H1 (cell line): ENCODE measurements at regions not wholly inside any gene's neighbourhood (a gene's known extent, or its start where the extent isn't known, plus 50 kb on each side); places are given as distances from the start of the nearest gene placed in this dataset.

Experiments used
- CTCF ChIA-PET: fragments of 300-600 bp; sonication (Branson Sonifier 250); formaldehyde crosslinking; loops from one replicate; lab custom pipeline; 2021; ENCODE audit not compliant: partially characterized antibody; lab: Charles Lee
- POLR2A ChIA-PET: fragments of 300-600 bp; sonication (Branson Sonifier 250); formaldehyde crosslinking; loops from one replicate; lab custom pipeline; 2021; ENCODE audit warnings: inconsistent platforms; ENCODE audit not compliant: partially characterized antibody; lab: Charles Lee
- DNase-seq, 2 experiments: peaks; one replicate each; pipeline versions ENCODE4 v3.0.0 to v3.0.0-alpha.2; 2010 to 2022; ENCODE audit warnings: low spot score in 2 of 2, low read depth in 1 of 2, mixed read lengths in 1 of 2
- FAIRE-seq: peaks from 2 replicates; lab custom pipeline; 2011; peaks lifted over from hg19 to GRCh38; lab: Jason Lieb, UNC
- H2AFZ ChIP-seq: 2 replicates; pipeline ENCODE4 v1.8.1; 2012; ENCODE audit warnings: low read length, inconsistent platforms
- H2AK5ac ChIP-seq: 2 replicates; pipeline ENCODE4 v1.6.1; 2013; ENCODE audit warnings: low read depth, low read length
- H2BK120ac ChIP-seq: replicated peaks from 2 replicates; pipeline ENCODE3; 2013; ENCODE audit warnings: low read depth, low read length, inconsistent platforms
- H2BK12ac ChIP-seq: 2 replicates; pipeline ENCODE4 v1.6.1; 2013; ENCODE audit warnings: low read depth, low read length
- H2BK15ac ChIP-seq: 2 replicates; pipeline ENCODE4 v1.6.1; 2013; ENCODE audit warnings: low read length
- H2BK20ac ChIP-seq: 2 replicates; pipeline ENCODE4 v1.6.1; 2013; ENCODE audit warnings: low read length
- H2BK5ac ChIP-seq: 2 replicates; pipeline ENCODE4 v1.6.1; 2013; ENCODE audit warnings: low read depth, low read length
- H3K14ac ChIP-seq: 2 replicates; pipeline ENCODE4 v1.6.1; 2013; ENCODE audit warnings: inconsistent platforms; ENCODE audit not compliant: insufficient read length
- H3K18ac ChIP-seq: 2 replicates; pipeline ENCODE4 v1.6.1; 2013; ENCODE audit warnings: low read length; ENCODE audit errors: extremely low read depth
- H3K23ac ChIP-seq: 2 replicates; pipeline ENCODE4 v1.6.1; 2013; ENCODE audit warnings: inconsistent platforms; ENCODE audit not compliant: insufficient read length
- H3K23me2 ChIP-seq: 2 replicates; pipeline ENCODE4 v1.6.1; 2013; ENCODE audit warnings: low read depth, low read length
- H3K27ac ChIP-seq: 2 replicates; pipeline ENCODE4 v1.6.1; 2011; ENCODE audit warnings: low read depth, low read length, inconsistent platforms
- H3K27me3 ChIP-seq, 4 experiments: replicated peaks in 1 of 4; 1 replicate in 1 of 4; 2 replicates in 3 of 4; pipeline versions ENCODE4 v1.6.1 to v1.8.1; 2011 to 2013; ENCODE audit warnings: low read length in 3 of 4, mild to moderate bottlenecking in 3 of 4, inconsistent platforms in 2 of 4, mixed read lengths in 2 of 4, moderate library complexity in 1 of 4; ENCODE audit not compliant: control insufficient read depth in 3 of 4, insufficient read depth in 3 of 4; ENCODE audit errors: extremely low read depth in 1 of 4
- H3K36me3 ChIP-seq, 4 experiments: 2 replicates each; pipeline versions ENCODE4 v1.6.1 to v1.8.1; 2011 to 2013; ENCODE audit warnings: mild to moderate bottlenecking in 4 of 4, low read length in 3 of 4, moderate library complexity in 2 of 4, control low read depth in 1 of 4, inconsistent platforms in 1 of 4; ENCODE audit not compliant: insufficient read depth in 4 of 4, control insufficient read depth in 2 of 4
- H3K4ac ChIP-seq: replicated peaks from 2 replicates; pipeline ENCODE3; 2013; ENCODE audit warnings: low read length, low read depth, mixed read lengths, inconsistent platforms; ENCODE audit not compliant: insufficient read length
- H3K4me1 ChIP-seq, 4 experiments: replicated peaks in 1 of 4; 1 replicate in 1 of 4; 2 replicates in 3 of 4; pipeline versions ENCODE4 v1.6.1 to v1.8.1; 2011 to 2013; ENCODE audit warnings: low read length in 3 of 4, inconsistent platforms in 2 of 4, mixed read lengths in 1 of 4; ENCODE audit not compliant: insufficient read depth in 4 of 4, control insufficient read depth in 3 of 4
- H3K4me2 ChIP-seq, 2 experiments: 2 replicates each; pipeline versions ENCODE4 v1.6.1 to v1.8.1; 2011 to 2013; ENCODE audit warnings: low read depth in 2 of 2, low read length in 2 of 2, control low read depth in 1 of 2, inconsistent platforms in 1 of 2, mild to moderate bottlenecking in 1 of 2; ENCODE audit not compliant: insufficient read depth in 1 of 2
- H3K4me3 ChIP-seq, 4 experiments: fragments of 200-600, 300-600 bp in 1 of 4; sonication (generic), shearing (Covaris generic), sonication (Bioruptor Twin) in 1 of 4; 2 replicates each; pipeline versions ENCODE4 v1.5.1 to v1.8.1; 2011 to 2016; ENCODE audit warnings: low read length in 4 of 4, low read depth in 3 of 4, control low read depth in 2 of 4, inconsistent platforms in 2 of 4, mild to moderate bottlenecking in 2 of 4, mixed read lengths in 1 of 4, moderate library complexity in 1 of 4; ENCODE audit not compliant: insufficient read depth in 2 of 4; ENCODE audit errors: extremely low read depth in 1 of 4
- H3K56ac ChIP-seq: replicated peaks from 2 replicates; pipeline ENCODE3; 2013; ENCODE audit warnings: low read depth, mild to moderate bottlenecking, mixed read lengths, low read length, inconsistent platforms; ENCODE audit not compliant: insufficient read length
- H3K79me1 ChIP-seq: 2 replicates; pipeline ENCODE4 v1.6.1; 2013; ENCODE audit warnings: low read depth, low read length, control low read depth
- H3K79me2 ChIP-seq, 2 experiments: 2 replicates each; pipeline versions ENCODE4 v1.6.1 to v1.8.1; 2012 to 2013; ENCODE audit warnings: low read length in 2 of 2, mild to moderate bottlenecking in 2 of 2, inconsistent platforms in 1 of 2; ENCODE audit not compliant: insufficient read depth in 2 of 2, control insufficient read depth in 1 of 2
- H3K9ac ChIP-seq, 4 experiments: replicated peaks in 1 of 4; 1 replicate in 1 of 4; 2 replicates in 3 of 4; pipeline versions ENCODE4 v1.6.1 to v1.8.1; 2011 to 2013; ENCODE audit warnings: low read depth in 3 of 4, low read length in 3 of 4, control low read depth in 2 of 4, mild to moderate bottlenecking in 2 of 4, moderate library complexity in 2 of 4, inconsistent platforms in 1 of 4; ENCODE audit errors: extremely low read depth in 1 of 4
- H3K9me3 ChIP-seq, 2 experiments: 2 replicates each; pipeline versions ENCODE4 v1.6.1 to v1.8.1; 2012 to 2013; ENCODE audit warnings: mild to moderate bottlenecking in 2 of 2, moderate library complexity in 2 of 2, control low read depth in 1 of 2, inconsistent platforms in 1 of 2, low read depth in 1 of 2, low read length in 1 of 2, mixed read lengths in 1 of 2; ENCODE audit not compliant: insufficient read depth in 2 of 2
- H4K20me1 ChIP-seq, 2 experiments: replicated peaks in 1 of 2; 2 replicates each; pipeline versions ENCODE3 to v1.8.1; 2011 to 2013; ENCODE audit warnings: inconsistent platforms in 2 of 2, low read length in 2 of 2, mild to moderate bottlenecking in 1 of 2; ENCODE audit not compliant: insufficient read depth in 2 of 2, control insufficient read depth in 1 of 2
- H4K5ac ChIP-seq: 2 replicates; pipeline ENCODE4 v1.6.1; 2013; ENCODE audit warnings: low read length, low read depth, mixed read lengths, inconsistent platforms; ENCODE audit not compliant: insufficient read length
- H4K8ac ChIP-seq: 2 replicates; pipeline ENCODE4 v1.8.0; 2013; ENCODE audit warnings: mild to moderate bottlenecking, moderate library complexity, low read length, inconsistent platforms; ENCODE audit not compliant: insufficient read depth; ENCODE audit errors: extremely low read depth
- H4K91ac ChIP-seq: replicated peaks from 2 replicates; pipeline ENCODE3; 2013; ENCODE audit warnings: low read length, mixed read lengths, inconsistent platforms; ENCODE audit not compliant: insufficient read length
- ASH2L ChIP-seq: fragments of 200-600, 300-600 bp; sonication (generic); IDR thresholded peaks from one replicate; pipeline ENCODE4 v1.7.1; 2017; ENCODE audit warnings: low read length
- BCL11A ChIP-seq, 2 experiments: IDR thresholded peaks; one replicate each; pipeline ENCODE4 v1.6.1; 2011; ENCODE audit warnings: low read depth in 2 of 2, low read length in 2 of 2, mild to moderate bottlenecking in 2 of 2
- CTBP2 ChIP-seq: IDR thresholded peaks from 2 replicates; pipeline ENCODE4 v1.7.0; 2011; ENCODE audit warnings: borderline replicate concordance, mild to moderate bottlenecking, moderate library complexity, mixed read lengths, low read length; ENCODE audit not compliant: insufficient read depth, insufficient read length
- FOSL1 ChIP-seq: IDR thresholded peaks from 2 replicates; pipeline ENCODE4 v1.6.1; 2011; ENCODE audit warnings: mild to moderate bottlenecking, low read depth, low read length, moderate library complexity; ENCODE audit not compliant: insufficient read depth
- GTF2F1 ChIP-seq: IDR thresholded peaks from 2 replicates; pipeline ENCODE4 v1.6.1; 2012; ENCODE audit warnings: low read depth, low read length, improper control_type of control experiment, borderline replicate concordance
- MAFK ChIP-seq: IDR thresholded peaks from 2 replicates; pipeline ENCODE4 v1.6.1; 2012; ENCODE audit warnings: low read depth, mild to moderate bottlenecking, improper control_type of control experiment, low read length
- NRF1 ChIP-seq: IDR thresholded peaks from 2 replicates; pipeline ENCODE4 v1.6.1; 2011; ENCODE audit warnings: mild to moderate bottlenecking, low read depth, low read length, improper control_type of control experiment
- POU5F1 ChIP-seq: IDR thresholded peaks from 2 replicates; pipeline ENCODE4 v1.6.1; 2011; ENCODE audit warnings: low read depth, mild to moderate bottlenecking, low read length, moderate library complexity
- RBBP5 ChIP-seq: IDR thresholded peaks from 2 replicates; pipeline ENCODE4 v1.7.1; 2012; ENCODE audit warnings: low read depth, mild to moderate bottlenecking, inconsistent platforms, low read length, moderate library complexity, borderline replicate concordance
- SIX5 ChIP-seq: IDR thresholded peaks from 2 replicates; pipeline ENCODE4 v1.6.1; 2011; ENCODE audit warnings: mild to moderate bottlenecking, low read depth, low read length
- TCF12 ChIP-seq: IDR thresholded peaks from 2 replicates; pipeline ENCODE4 v1.6.1; 2011; ENCODE audit warnings: low read depth, mild to moderate bottlenecking, low read length
- ZNF274 ChIP-seq: IDR thresholded peaks from 2 replicates; pipeline ENCODE4 v1.7.0; 2012; ENCODE audit warnings: low read length, borderline replicate concordance; ENCODE audit errors: extremely low read depth
- WGBS, 2 experiments: shearing (Covaris generic) in 1 of 2; methylation state at CpG; one replicate each; pipeline versions ENCODE4 v1.1.6 to v1.1.7; 2013 to 2015; ENCODE audit warnings: low lambda C conversion rate in 2 of 2, mixed read lengths in 2 of 2, inconsistent platforms in 1 of 2, low coverage in 1 of 2, missing lambda C conversion rate in 1 of 2; ENCODE audit not compliant: insufficient replicate concordance in 2 of 2, insufficient coverage in 1 of 2, insufficient read length in 1 of 2; ENCODE audit errors: extremely low coverage in 1 of 2, missing lambda C conversion rate in 1 of 2; 5-methylcytosine and 5-hydroxymethylcytosine counted together
- TF ChIP-seq, protein P1 (sequence below): IDR thresholded peaks from 2 replicates; pipeline ENCODE4 v1.6.1; 2011; ENCODE audit warnings: low read depth, mild to moderate bottlenecking, low read length; ENCODE audit not compliant: insufficient read depth
- TF ChIP-seq, protein P2 (sequence below): IDR thresholded peaks from 2 replicates; pipeline ENCODE4 v1.6.1; 2012; ENCODE audit warnings: inconsistent platforms

DNA sequence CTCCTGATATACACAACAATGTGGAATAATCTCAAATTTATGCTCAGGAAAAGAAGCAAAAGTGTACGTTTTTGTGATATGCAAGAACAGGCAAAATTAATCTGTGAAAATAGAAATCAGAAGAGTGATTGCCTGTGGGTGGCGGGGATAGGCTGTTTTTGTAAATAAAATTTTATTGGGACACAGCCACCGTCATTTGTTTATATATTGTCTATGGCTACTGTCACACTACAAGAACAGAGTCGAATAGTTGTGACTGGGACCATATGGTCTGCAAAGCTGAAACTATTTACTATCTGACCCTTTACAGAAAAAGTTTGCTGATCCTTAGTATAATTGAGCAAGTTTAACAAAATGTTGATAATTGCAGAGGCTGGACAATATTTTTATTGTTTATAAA is 269.5 kb upstream of the HTR2A start:
- no peak overlapping the region for H3K14ac ChIP-seq

More for the DNA sequence above, 269.5 kb upstream of the HTR2A start:
- Histone ChIP-seq H3K23ac (no peak overlapping the region), H2BK20ac (no peak overlapping the region), H2AFZ (no peak overlapping the region), H2BK15ac (no peak overlapping the region), H3K18ac (no peak overlapping the region), H2AK5ac (no peak overlapping the region), H3K4me3 (no peak overlapping the region), H3K9me3 (peaks cover 0 to 2% of the 10 kb centered on the region in 2 experiments; a peak in 1 of 4 replicates), H3K79me1 (no peaks in the 10 kb centered on the region), H2BK12ac (no peak overlapping the region), H2BK5ac (no peak overlapping the region), H4K91ac (no peak overlapping the region), H3K4ac (no peak overlapping the region), H3K4me1 (no peaks in the 10 kb centered on the region), H2BK120ac (no peak overlapping the region), H3K9ac (no peak overlapping the region), H4K5ac (no peak overlapping the region), H3K79me2 (no peaks in the 10 kb centered on the region), H3K23me2 (no peaks in the 10 kb centered on the region), H4K20me1 (no peaks in the 10 kb centered on the region)
- DNase-seq: no peak
- WGBS, 2 experiments: 92% methylated on average over 4 of the region's 4 CpGs; no CpG with 5 or more reads in 1 of the 2 experiments
- FAIRE-seq: no peak
- TF ChIP-seq ZNF274 (no peak), CTBP2 (no peak), BCL11A (IDR thresholded peaks at IDR 0.05; ENCODE audit: low read depth in 2 of 2, low read length in 2 of 2) (no peak), MAFK (no peak), POU5F1 (no peak), RBBP5 (no peak), FOSL1 (no peak), ASH2L (no peak), SIX5 (no peak), NRF1 (no peak), GTF2F1 (no peak), TCF12 (no peak)
- TF ChIP-seq, protein P1, sequence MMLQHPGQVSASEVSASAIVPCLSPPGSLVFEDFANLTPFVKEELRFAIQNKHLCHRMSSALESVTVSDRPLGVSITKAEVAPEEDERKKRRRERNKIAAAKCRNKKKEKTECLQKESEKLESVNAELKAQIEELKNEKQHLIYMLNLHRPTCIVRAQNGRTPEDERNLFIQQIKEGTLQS: no peak
- TF ChIP-seq, protein P2, sequence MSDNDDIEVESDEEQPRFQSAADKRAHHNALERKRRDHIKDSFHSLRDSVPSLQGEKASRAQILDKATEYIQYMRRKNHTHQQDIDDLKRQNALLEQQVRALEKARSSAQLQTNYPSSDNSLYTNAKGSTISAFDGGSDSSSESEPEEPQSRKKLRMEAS: no peak
- TF ChIP-seq, all 59 proteins: peak for 0
- ChIA-PET POLR2A (no interaction called here), CTCF (no interaction called here)
- Histone ChIP-seq H3K56ac (no peak overlapping the region), H3K27me3 (no peaks in the 10 kb centered on the region), H4K8ac (no peak overlapping the region), H3K36me3 (no peaks in the 10 kb centered on the region), H3K4me2 (no peak overlapping the region), H3K27ac (no peak overlapping the region)
